Astrocyte (in vitro differentiated cells and primary cell): ENCODE measurements at regions not wholly inside any gene's neighbourhood (a gene's known extent, or its start where the extent isn't known, plus 50 kb on each side); places are given as distances from the start of the nearest gene placed in this dataset.

ENCODE experiments used
- EZH2 ChIP-seq: IDR thresholded peaks from 2 replicates; pipeline ENCODE4 v1.6.1; 2012; ENCODE audit warnings: mild to moderate bottlenecking, low read length, inconsistent platforms; ENCODE audit not compliant: insufficient read depth
- TF ChIP-seq, protein P1 (sequence below): IDR thresholded peaks from 2 replicates; pipeline ENCODE4 v1.5.1; 2011; ENCODE audit warnings: low read depth, mild to moderate bottlenecking, inconsistent platforms, low read length, moderate library complexity; ENCODE audit not compliant: insufficient read depth

GRCh38 chr18:77522051-77522675 lies 272.5 kb downstream of the GALR1 start:
- TF ChIP-seq, protein P1, sequence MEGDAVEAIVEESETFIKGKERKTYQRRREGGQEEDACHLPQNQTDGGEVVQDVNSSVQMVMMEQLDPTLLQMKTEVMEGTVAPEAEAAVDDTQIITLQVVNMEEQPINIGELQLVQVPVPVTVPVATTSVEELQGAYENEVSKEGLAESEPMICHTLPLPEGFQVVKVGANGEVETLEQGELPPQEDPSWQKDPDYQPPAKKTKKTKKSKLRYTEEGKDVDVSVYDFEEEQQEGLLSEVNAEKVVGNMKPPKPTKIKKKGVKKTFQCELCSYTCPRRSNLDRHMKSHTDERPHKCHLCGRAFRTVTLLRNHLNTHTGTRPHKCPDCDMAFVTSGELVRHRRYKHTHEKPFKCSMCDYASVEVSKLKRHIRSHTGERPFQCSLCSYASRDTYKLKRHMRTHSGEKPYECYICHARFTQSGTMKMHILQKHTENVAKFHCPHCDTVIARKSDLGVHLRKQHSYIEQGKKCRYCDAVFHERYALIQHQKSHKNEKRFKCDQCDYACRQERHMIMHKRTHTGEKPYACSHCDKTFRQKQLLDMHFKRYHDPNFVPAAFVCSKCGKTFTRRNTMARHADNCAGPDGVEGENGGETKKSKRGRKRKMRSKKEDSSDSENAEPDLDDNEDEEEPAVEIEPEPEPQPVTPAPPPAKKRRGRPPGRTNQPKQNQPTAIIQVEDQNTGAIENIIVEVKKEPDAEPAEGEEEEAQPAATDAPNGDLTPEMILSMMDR = no peak
- no peak for TF ChIP-seq EZH2
